H54 (cell line): ENCODE measurements at regions not wholly inside any gene's neighbourhood (a gene's known extent, or its start where the extent isn't known, plus 50 kb on each side); places are given as distances from the start of the nearest gene placed in this dataset.

Experiments
- DNase-seq: peaks from one replicate; pipeline ENCODE4 v3.0.0; 2011; ENCODE audit warnings: low spot score, mixed read lengths; ENCODE audit not compliant: insufficient read length
- FAIRE-seq: peaks from 3 replicates; lab custom pipeline; 2011; peaks lifted over from hg19 to GRCh38; lab: Jason Lieb, UNC
- POLR2A ChIP-seq: IDR thresholded peaks from 2 replicates; pipeline ENCODE4 v1.6.1; 2011; ENCODE audit warnings: low read depth, mild to moderate bottlenecking, low read length

DNA sequence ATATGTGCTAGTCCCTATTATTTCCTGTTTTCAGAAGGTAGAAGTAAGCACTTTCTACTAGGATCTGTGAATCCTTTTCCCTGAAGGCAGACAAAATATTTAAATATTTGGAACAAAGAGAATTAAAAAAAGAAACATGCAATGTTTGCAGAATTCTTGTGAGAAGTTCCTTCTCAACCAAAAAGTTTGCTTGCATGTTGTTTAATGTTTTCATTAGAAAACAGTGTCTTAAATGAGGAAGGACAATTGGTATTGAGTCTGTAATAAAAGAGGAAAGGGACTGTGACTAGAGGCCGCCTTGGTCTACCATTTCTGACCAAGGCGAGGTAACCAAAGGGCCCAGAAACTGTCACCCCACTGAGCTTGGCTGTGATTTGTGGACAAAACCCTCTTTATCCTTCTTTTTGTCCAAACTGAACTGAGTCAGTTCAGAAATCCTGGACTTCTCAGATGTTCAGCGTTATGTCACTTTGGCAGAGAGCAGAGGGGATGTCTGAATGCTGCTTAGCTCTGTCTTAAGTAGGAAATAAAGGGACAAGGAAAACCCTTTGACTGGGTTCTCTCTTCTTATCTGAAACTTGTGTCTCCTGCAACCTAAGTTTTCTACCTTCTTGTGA is 129.8 kb upstream of the CPM start:
- TF ChIP-seq POLR2A, result no peak
- FAIRE-seq (no peak), DNase-seq (no peak)

DNA sequence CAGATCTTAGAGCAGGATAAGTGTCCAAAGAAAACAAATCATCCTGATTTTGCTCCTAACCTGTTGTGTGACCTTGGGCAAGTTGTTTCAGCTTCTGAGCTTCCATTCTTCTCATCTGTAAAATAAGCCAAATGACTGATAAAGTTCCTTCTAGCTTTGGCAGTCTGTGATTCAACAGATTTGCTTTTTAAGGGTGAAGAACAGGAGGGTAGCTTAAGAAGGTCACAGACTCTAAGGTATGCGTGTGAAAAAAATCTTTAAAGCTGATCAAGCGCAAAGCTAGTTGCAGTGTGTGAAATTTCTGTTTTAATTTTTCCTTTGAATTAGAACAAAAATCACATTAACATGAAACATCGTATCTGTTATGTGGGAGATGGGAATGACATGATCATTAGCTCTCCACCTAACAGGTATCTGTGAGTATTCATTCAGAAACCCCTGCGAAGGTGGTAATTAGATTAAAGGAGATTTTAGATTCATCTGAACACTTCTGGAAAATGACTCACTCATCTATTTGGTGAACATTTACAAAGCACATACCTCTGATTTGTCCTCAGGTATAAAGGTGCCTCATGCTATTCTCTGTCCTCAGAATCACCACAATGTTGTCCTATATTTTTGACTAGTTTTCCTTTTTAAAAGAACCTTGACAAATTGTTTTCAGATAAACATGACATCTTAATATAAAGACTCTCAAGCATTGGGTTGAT is 131.9 kb upstream of the CPM start:
- TF ChIP-seq POLR2A, result no peak
- no peak for FAIRE-seq
- no peak for DNase-seq

DNA sequence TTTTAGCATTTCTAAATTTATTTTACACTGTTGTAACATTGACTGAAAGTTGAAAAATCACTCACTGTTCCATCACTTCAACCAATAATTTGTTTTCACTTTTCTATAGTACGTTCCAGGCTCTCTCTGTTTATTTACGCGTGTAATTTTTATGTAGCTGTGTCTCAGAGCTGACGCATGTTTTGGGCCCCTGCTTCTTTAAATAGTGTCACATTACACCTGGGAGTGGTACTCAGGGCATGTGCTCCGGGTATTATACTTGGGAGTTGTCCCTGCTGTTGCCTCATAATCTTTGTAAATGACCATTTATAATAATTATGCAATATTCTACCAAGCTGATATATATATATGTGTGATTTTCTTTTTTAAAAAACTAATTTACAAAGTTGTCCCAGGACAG is 132.8 kb upstream of the CPM start:
- DNase-seq, result no peak
- no peak for FAIRE-seq
- TF ChIP-seq POLR2A, result no peak

DNA sequence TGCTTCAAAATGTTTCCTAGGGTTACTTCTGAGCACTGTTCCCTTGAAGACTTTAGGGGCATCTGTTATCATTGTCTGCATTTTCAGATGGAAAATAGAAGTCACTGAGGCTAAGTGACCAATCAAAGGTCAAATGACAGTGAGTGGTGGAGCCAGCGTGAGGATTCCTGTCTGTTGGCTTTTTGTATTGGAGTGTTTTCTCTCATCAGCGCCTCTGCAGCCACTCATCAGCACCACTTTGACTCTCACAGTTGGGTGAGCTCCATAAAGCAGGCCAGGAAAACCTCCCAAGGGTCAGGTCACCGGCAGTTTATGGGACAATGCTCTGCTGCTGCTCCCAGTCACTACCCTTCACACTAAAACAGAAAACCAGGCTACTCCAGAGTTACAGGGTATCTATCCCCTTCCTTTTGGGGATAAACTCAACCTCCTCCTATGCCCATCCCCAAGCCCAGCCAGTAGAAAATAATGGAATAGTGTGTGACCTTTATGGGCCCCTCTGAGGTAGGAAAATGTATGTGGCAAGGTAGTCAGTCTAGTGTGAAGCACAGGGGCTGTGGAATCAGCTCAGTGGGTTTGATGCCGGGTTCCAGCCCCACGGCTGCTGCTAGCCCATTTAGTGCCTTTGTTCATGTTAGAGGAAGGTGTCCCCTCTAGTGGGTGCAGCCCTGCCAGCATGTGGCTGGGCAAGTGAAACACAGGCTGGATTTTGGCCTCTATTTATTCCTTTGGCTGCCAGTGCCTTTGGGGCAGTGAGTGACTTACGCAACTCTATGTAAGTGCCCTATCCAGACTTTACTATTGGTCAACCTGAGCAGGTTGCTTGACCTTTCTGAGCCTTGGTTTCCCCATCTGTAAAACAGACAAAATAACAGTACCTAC is 133.8 kb upstream of the CPM start:
- no peak for DNase-seq
- no peak for TF ChIP-seq POLR2A
- no peak for FAIRE-seq

DNA sequence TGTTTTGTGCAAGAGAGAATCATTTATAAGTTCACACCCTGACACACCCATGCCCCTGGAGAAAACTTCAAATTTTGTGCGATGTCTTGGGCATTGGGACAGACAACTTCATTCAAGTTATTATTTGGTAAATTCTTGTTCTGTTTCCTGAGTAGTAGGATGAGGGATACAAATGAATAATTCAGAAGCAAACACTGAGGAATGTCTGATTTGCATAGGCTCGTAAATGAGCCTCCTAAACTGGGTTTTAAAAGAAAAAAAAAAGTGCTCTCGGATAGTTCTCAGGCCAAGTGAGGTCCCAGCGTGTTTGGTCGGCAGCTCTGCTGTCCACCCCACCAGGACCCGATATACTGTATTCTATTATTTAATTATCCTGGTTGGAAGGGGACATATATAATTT is 134.7 kb upstream of the CPM start:
- FAIRE-seq (no peak), DNase-seq (no peak)
- TF ChIP-seq POLR2A, result no peak

DNA sequence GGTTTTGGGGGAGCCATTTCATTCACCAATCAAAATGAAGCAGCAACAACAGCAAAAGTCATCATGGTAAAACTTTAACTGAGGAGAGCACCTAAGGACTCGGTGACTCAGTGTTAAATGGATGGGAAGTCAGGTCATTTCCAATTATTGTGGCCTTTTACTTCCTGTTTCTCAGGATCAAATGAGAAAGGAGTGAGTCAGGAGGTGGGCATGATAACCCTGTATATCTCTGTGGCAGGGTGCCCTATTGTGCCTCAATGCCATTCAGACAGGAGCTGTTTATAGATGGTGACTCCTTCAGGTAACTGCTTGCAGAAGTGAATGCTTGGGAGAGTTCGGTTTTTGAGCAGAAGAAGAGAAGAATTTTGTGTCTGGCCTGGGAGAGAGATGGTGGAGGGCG is 135.5 kb upstream of the CPM start:
- DNase-seq (peak; percentile 21), FAIRE-seq (peak; percentile 87)
- no peak for TF ChIP-seq POLR2A

DNA sequence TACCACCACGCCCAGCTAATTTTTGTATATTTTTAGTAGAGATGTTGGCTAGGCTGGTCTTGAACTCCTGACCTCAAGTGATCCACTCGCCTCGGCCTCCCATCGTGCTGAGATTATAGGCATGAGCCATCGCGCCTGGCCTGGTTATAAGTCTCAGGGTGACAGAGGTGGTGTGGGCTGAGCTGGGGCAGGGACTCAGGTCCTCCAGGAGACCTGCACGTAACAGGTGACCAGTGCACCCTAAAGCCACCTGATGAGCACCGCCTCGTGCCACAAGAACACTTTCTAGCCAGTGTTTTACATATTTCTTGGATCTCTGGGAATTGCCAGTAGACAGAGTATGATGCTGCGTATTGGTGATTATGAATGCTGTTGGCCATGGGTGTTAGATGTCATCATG is 136.5 kb upstream of the CPM start:
- no peak for FAIRE-seq
- no peak for DNase-seq
- no peak for TF ChIP-seq POLR2A

DNA sequence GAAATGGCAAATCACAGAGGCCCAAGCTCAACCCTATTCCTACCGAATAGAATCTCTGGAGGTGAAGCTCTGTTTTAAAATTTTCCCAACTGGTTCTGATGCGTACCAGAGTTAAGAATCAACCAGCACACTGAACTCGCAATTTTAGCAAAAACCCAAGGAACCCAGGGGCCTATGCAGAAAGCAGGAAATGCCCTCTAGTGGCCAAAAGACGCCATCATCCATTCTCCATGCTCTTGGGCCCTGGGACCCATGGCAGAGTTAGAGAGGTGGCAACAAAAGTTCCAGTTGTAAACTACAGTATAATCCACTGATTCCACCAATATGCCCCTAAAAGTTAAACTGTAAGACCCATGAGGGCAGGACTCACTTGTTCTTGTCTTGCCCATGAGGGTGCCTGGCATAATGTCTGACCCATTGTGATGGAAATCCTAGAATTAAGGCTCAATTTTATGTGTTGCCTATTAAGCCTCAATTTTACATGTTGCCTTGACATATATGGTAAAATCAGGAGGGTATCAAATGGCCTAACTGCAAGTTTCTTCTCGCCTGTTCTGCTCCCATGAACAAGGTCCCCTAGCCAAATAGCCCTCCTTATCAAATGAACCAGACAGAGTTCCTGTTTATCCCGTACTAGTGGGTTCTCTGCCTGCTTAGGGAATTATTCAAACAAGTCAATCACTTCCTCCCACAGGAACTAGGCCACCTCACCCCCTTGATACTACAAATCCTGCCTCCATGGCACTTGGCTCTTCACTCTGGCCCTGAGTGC is 137.5 kb upstream of the CPM start:
- DNase-seq (peak; percentile 38), FAIRE-seq (peak; percentile 89)

DNA sequence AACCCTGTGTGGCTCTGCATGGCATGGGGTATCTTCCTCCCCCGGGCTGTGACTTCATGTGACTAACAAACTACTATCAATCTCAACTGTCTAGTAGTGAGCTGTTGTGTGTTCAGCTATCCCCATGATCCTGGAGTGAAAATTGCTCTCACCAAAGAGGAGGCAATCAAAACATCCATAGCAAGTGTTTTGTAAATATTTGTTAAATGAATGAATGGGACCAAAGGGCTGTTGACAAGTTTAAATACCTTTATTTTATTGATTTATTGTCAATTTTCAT is 138.1 kb upstream of the CPM start:
- DNase-seq (no peak), FAIRE-seq (no peak)

More for the DNA sequence above, 137.5 kb upstream of the CPM start:
- no peak for TF ChIP-seq POLR2A

DNA sequence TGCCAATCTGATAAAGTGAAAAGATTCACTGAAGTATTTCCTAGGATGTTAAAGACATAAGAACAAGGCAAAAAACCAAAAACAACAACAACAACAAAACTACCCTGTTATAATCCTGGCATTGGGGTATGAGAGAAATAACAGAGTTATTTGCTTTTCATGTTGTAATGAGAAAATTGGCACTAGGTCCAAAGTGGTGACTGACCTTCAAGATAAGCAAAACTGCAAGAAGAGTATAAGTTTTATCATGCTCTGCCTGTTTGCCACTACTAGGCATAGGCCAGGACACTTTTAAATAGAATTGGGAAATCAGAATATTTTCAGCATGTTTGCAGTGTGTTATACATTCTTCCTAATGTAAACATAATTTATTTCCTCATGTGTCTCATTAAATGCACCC is 140.1 kb upstream of the CPM start:
- DNase-seq (no peak), FAIRE-seq (no peak)
- TF ChIP-seq POLR2A, result no peak

More for the DNA sequence above, 138.1 kb upstream of the CPM start:
- TF ChIP-seq POLR2A, result no peak

DNA sequence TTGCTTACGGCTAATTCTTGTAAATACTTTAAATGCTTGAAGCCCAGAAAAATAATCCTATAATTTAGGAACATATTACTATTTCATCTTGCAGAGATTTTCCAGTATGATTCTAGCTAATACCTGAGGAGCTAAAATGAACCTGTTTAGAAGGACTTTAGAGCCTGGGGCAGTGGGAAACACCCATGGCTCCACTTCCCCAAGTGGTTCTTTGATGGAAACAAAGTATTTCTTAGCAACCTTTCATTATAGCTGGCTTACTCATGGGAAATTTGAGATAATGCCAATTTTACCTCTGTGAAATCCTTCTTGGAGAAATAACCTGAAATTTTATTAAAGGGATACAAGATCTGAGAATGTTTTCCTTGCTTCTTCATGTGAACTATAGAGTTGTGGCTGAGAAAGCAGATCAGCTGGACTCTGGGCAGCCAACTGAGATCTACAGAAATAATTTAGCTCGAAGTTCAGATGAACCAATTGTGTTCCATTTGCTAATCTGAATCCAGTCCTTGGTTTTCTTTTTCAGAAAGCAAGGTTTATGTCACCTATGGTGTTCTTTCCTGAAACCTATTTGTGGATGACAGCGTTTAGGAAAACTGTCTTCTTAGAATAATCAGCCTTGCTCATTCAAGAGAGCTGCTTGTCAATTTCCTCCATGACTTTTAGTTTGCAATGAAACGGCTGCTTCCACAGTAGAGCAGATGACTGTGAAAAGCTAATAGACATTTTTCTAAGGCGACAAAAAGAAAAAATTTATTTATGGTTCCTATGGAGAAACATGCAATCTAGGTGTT is 141.8 kb upstream of the CPM start:
- FAIRE-seq (no peak), DNase-seq (no peak)
- TF ChIP-seq POLR2A, result no peak

DNA sequence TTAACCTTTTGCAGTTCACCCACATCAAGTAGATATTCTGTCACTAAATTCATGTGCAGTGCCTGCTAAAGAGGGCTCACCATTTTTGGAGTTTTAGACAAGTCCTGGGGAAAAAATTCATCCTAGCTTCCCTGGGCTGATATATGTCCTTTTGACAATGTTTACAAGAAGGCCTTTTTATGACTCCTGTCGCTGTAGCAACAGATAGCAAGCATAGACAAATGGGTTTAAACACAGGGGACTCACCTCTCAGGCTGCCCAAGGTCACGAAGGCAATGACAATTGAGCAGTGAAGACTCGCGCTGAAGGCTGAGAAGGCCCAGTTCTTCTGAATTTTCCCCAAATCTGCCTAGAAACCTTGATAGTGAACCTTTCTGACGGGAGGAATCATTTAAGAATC is 150.7 kb upstream of the CPM start:
- no peak for FAIRE-seq
- no peak for TF ChIP-seq POLR2A
- DNase-seq, result no peak

DNA sequence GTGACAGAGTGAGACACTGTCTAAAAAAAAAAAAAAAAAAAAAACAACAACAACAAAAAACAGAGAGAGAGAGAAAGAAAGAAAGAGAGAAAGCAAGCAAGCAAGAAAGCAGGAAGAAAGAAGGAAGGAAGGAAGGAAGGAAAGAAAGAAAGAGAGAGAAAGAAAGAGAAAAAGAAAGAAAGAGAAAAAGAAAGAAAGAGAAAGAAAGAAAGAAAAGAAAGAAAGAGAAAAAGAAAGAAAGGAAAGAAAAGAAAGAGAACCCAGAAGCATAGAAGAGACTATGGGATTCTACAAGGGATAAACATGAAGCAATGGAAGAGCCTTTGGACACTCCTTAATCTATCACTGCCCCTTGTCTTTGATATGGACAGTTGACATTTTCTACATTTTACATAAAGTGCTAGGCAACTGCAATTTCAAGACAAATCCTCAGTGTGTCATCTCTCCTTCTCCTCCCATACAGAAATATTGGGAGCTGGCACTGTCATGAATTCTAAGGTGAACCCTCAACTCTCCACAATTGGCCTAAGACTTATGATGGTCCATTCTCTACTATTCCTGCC is 151.9 kb upstream of the CPM start:
- TF ChIP-seq POLR2A, result no peak
- DNase-seq (no peak), FAIRE-seq (no peak)
